ENCODE measurements at regions not wholly inside any gene's neighbourhood (a gene's known extent, or its start where the extent isn't known, plus 50 kb on each side); places are given as distances from the start of the nearest gene placed in this dataset.
"Not testable (repeated sequence)": the region's sequence is repeated elsewhere in the genome, so short reads cannot be mapped to it uniquely, and the experiment has no call there.

GRCh38 chr9:65392611-65393010 is 107.6 kb upstream of the FOXD4L5 start:
- not testable (repeated sequence) for H3K4me1 ChIP-seq (ENCODE audit: control insufficient read depth, insufficient read depth, low read length); H3K4me3 ChIP-seq (ENCODE audit: low read length); H3K9ac ChIP-seq (ENCODE audit: low read length); DNase-seq (ENCODE audit: low read depth); H3K36me3 ChIP-seq (ENCODE audit: control insufficient read depth, insufficient read depth, low read length, severe bottlenecking); H3K27me3 ChIP-seq (replicated peaks; ENCODE audit: control insufficient read depth, insufficient read depth, low read length); H3K9me3 ChIP-seq (ENCODE audit: control insufficient read depth, low read length)

- not testable (repeated sequence) for H3K4me3 ChIP-seq (ENCODE audit: low read length); H3K9ac ChIP-seq (ENCODE audit: low read length); H3K36me3 ChIP-seq (ENCODE audit: control insufficient read depth, insufficient read depth, low read length, severe bottlenecking); DNase-seq (ENCODE audit: low read depth); H3K4me1 ChIP-seq (ENCODE audit: control insufficient read depth, insufficient read depth, low read length); H3K9me3 ChIP-seq (ENCODE audit: control insufficient read depth, low read length); H3K27me3 ChIP-seq (replicated peaks; ENCODE audit: control insufficient read depth, insufficient read depth, low read length)
Measured at GRCh38 chr9:65389710-65390109, 104.7 kb upstream of the FOXD4L5 start.

- not testable (repeated sequence) for H3K4me1 ChIP-seq (ENCODE audit: control insufficient read depth, insufficient read depth, low read length); H3K9me3 ChIP-seq (ENCODE audit: control insufficient read depth, low read length); H3K27me3 ChIP-seq (replicated peaks; ENCODE audit: control insufficient read depth, insufficient read depth, low read length); H3K9ac ChIP-seq (ENCODE audit: low read length); DNase-seq (ENCODE audit: low read depth); H3K4me3 ChIP-seq (ENCODE audit: low read length); H3K36me3 ChIP-seq (ENCODE audit: control insufficient read depth, insufficient read depth, low read length, severe bottlenecking)
Measured at GRCh38 chr9:65389216-65389615, 104.2 kb upstream of the FOXD4L5 start.

- not testable (repeated sequence) for H3K36me3 ChIP-seq (ENCODE audit: control insufficient read depth, insufficient read depth, low read length, severe bottlenecking); H3K4me1 ChIP-seq (ENCODE audit: control insufficient read depth, insufficient read depth, low read length); H3K9me3 ChIP-seq (ENCODE audit: control insufficient read depth, low read length); H3K27me3 ChIP-seq (replicated peaks; ENCODE audit: control insufficient read depth, insufficient read depth, low read length)
- peak; percentile 92 for DNase-seq (ENCODE audit: low read depth)
- peak overlapping the region; percentile 73 for H3K9ac ChIP-seq (ENCODE audit: low read length)
- peak overlapping the region; percentile 78 for H3K4me3 ChIP-seq (ENCODE audit: low read length)
Measured at GRCh38 chr9:65386699-65387098, 101.7 kb upstream of the FOXD4L5 start.

- H3K9ac ChIP-seq (ENCODE audit: low read length); H3K9me3 ChIP-seq (ENCODE audit: control insufficient read depth, low read length); H3K4me3 ChIP-seq (ENCODE audit: low read length); H3K27me3 ChIP-seq (replicated peaks; ENCODE audit: control insufficient read depth, insufficient read depth, low read length); H3K36me3 ChIP-seq (ENCODE audit: control insufficient read depth, insufficient read depth, low read length, severe bottlenecking); H3K4me1 ChIP-seq (ENCODE audit: control insufficient read depth, insufficient read depth, low read length): not testable (repeated sequence)
- peak; percentile 4 for DNase-seq (ENCODE audit: low read depth)
Measured at GRCh38 chr9:65386191-65386590, 101.2 kb upstream of the FOXD4L5 start.

- H3K4me3 ChIP-seq (ENCODE audit: low read length); DNase-seq (ENCODE audit: low read depth); H3K9ac ChIP-seq (ENCODE audit: low read length); H3K9me3 ChIP-seq (ENCODE audit: control insufficient read depth, low read length); H3K27me3 ChIP-seq (replicated peaks; ENCODE audit: control insufficient read depth, insufficient read depth, low read length); H3K36me3 ChIP-seq (ENCODE audit: control insufficient read depth, insufficient read depth, low read length, severe bottlenecking); H3K4me1 ChIP-seq (ENCODE audit: control insufficient read depth, insufficient read depth, low read length): not testable (repeated sequence)
Measured at GRCh38 chr9:65385655-65386024, 100.6 kb upstream of the FOXD4L5 start.

- H3K4me1 ChIP-seq (ENCODE audit: control insufficient read depth, insufficient read depth, low read length); H3K9ac ChIP-seq (ENCODE audit: low read length); DNase-seq (ENCODE audit: low read depth); H3K4me3 ChIP-seq (ENCODE audit: low read length); H3K27me3 ChIP-seq (replicated peaks; ENCODE audit: control insufficient read depth, insufficient read depth, low read length); H3K36me3 ChIP-seq (ENCODE audit: control insufficient read depth, insufficient read depth, low read length, severe bottlenecking); H3K9me3 ChIP-seq (ENCODE audit: control insufficient read depth, low read length): not testable (repeated sequence)
Measured at GRCh38 chr9:65384759-65385654, 100.0 kb upstream of the FOXD4L5 start.

- DNase-seq (ENCODE audit: low read depth); H3K36me3 ChIP-seq (ENCODE audit: control insufficient read depth, insufficient read depth, low read length, severe bottlenecking); H3K4me3 ChIP-seq (ENCODE audit: low read length); H3K9ac ChIP-seq (ENCODE audit: low read length); H3K27me3 ChIP-seq (replicated peaks; ENCODE audit: control insufficient read depth, insufficient read depth, low read length); H3K9me3 ChIP-seq (ENCODE audit: control insufficient read depth, low read length); H3K4me1 ChIP-seq (ENCODE audit: control insufficient read depth, insufficient read depth, low read length): not testable (repeated sequence)
Measured at GRCh38 chr9:65384066-65384465, 99.1 kb upstream of the FOXD4L5 start.

- H3K9me3 ChIP-seq (ENCODE audit: control insufficient read depth, low read length); H3K4me1 ChIP-seq (ENCODE audit: control insufficient read depth, insufficient read depth, low read length); H3K4me3 ChIP-seq (ENCODE audit: low read length); H3K27me3 ChIP-seq (replicated peaks; ENCODE audit: control insufficient read depth, insufficient read depth, low read length); DNase-seq (ENCODE audit: low read depth); H3K9ac ChIP-seq (ENCODE audit: low read length); H3K36me3 ChIP-seq (ENCODE audit: control insufficient read depth, insufficient read depth, low read length, severe bottlenecking): not testable (repeated sequence)
Measured at GRCh38 chr9:65383646-65384045, 98.6 kb upstream of the FOXD4L5 start.

- not testable (repeated sequence) for H3K9ac ChIP-seq (ENCODE audit: low read length); DNase-seq (ENCODE audit: low read depth); H3K36me3 ChIP-seq (ENCODE audit: control insufficient read depth, insufficient read depth, low read length, severe bottlenecking); H3K4me3 ChIP-seq (ENCODE audit: low read length); H3K9me3 ChIP-seq (ENCODE audit: control insufficient read depth, low read length); H3K27me3 ChIP-seq (replicated peaks; ENCODE audit: control insufficient read depth, insufficient read depth, low read length); H3K4me1 ChIP-seq (ENCODE audit: control insufficient read depth, insufficient read depth, low read length)
Measured at GRCh38 chr9:65382701-65383318, 97.8 kb upstream of the FOXD4L5 start.

Data from adipocyte (in vitro differentiated cells).